HL-60 (cell line): ENCODE measurements at regions not wholly inside any gene's neighbourhood (a gene's known extent, or its start where the extent isn't known, plus 50 kb on each side); places are given as distances from the start of the nearest gene placed in this dataset.

Experiments
- DNase-seq, 2 experiments: peaks; one replicate each; pipeline ENCODE4 v3.0.0-alpha.2; 2010 to 2020; ENCODE audit warnings: low read depth in 1 of 2, low spot score in 1 of 2
- H3K27ac ChIP-seq: fragments of 250-450 bp; sonication (Bioruptor Pico); replicated peaks from 2 replicates; pipeline ENCODE4 v1.5.1; 2020; ENCODE audit warnings: mild to moderate bottlenecking, moderate library complexity
- H3K27me3 ChIP-seq: fragments of 250-450 bp; sonication (Bioruptor Pico); 2 replicates; pipeline ENCODE4 v1.5.1; 2021; ENCODE audit warnings: mild to moderate bottlenecking, moderate library complexity; ENCODE audit not compliant: insufficient read depth, poor library complexity, severe bottlenecking
- H3K4me3 ChIP-seq: replicated peaks from 2 replicates; pipeline ENCODE4 v1.5.1; 2011; ENCODE audit warnings: mild to moderate bottlenecking, control low read depth, low read length; ENCODE audit not compliant: insufficient read depth
- GABPA ChIP-seq: IDR thresholded peaks from 2 replicates; pipeline ENCODE4 v1.6.1; 2012; ENCODE audit warnings: low read depth
- POLR2AphosphoS5 ChIP-seq: IDR thresholded peaks from 2 replicates; pipeline ENCODE4 v1.6.1; 2012; ENCODE audit warnings: low read depth
- SPI1 ChIP-seq: IDR thresholded peaks from 2 replicates; pipeline ENCODE4 v1.6.1; 2012; ENCODE audit warnings: low read depth, mild to moderate bottlenecking, borderline replicate concordance
- TF ChIP-seq, protein P1 (sequence below): IDR thresholded peaks from one replicate; pipeline ENCODE4 v1.5.1; 2011; ENCODE audit warnings: low read length, control low read depth, inconsistent platforms; ENCODE audit not compliant: insufficient read depth
- TF ChIP-seq, protein P2 (sequence below): IDR thresholded peaks from 2 replicates; pipeline ENCODE4 v1.6.1; 2012; ENCODE audit warnings: low read depth; ENCODE audit not compliant: insufficient replicate concordance

DNA sequence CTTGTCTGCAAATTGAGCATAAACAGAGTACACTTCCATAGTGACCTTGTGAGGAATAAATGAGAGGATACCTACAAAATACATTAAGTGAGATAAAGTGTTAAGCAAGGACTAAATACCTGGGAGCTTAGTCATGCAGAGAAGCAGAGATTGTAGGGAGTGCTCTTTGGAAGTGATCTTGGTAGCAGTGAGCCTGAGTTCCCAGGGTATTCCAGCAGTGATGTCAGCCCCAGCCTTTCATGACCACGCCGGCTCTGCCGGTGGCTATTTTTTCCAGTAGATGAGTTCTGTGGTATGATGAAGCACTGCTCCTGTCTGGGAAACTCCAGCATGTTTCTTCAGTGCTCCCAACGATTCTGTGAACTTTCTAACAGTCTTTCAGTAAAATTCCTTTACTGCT is 391.5 kb upstream of the IGFBP7 start:
- TF ChIP-seq, protein P1, sequence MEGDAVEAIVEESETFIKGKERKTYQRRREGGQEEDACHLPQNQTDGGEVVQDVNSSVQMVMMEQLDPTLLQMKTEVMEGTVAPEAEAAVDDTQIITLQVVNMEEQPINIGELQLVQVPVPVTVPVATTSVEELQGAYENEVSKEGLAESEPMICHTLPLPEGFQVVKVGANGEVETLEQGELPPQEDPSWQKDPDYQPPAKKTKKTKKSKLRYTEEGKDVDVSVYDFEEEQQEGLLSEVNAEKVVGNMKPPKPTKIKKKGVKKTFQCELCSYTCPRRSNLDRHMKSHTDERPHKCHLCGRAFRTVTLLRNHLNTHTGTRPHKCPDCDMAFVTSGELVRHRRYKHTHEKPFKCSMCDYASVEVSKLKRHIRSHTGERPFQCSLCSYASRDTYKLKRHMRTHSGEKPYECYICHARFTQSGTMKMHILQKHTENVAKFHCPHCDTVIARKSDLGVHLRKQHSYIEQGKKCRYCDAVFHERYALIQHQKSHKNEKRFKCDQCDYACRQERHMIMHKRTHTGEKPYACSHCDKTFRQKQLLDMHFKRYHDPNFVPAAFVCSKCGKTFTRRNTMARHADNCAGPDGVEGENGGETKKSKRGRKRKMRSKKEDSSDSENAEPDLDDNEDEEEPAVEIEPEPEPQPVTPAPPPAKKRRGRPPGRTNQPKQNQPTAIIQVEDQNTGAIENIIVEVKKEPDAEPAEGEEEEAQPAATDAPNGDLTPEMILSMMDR, result no peak
- TF ChIP-seq GABPA (no peak), POLR2AphosphoS5 (no peak), SPI1 (no peak)
- TF ChIP-seq, protein P2, sequence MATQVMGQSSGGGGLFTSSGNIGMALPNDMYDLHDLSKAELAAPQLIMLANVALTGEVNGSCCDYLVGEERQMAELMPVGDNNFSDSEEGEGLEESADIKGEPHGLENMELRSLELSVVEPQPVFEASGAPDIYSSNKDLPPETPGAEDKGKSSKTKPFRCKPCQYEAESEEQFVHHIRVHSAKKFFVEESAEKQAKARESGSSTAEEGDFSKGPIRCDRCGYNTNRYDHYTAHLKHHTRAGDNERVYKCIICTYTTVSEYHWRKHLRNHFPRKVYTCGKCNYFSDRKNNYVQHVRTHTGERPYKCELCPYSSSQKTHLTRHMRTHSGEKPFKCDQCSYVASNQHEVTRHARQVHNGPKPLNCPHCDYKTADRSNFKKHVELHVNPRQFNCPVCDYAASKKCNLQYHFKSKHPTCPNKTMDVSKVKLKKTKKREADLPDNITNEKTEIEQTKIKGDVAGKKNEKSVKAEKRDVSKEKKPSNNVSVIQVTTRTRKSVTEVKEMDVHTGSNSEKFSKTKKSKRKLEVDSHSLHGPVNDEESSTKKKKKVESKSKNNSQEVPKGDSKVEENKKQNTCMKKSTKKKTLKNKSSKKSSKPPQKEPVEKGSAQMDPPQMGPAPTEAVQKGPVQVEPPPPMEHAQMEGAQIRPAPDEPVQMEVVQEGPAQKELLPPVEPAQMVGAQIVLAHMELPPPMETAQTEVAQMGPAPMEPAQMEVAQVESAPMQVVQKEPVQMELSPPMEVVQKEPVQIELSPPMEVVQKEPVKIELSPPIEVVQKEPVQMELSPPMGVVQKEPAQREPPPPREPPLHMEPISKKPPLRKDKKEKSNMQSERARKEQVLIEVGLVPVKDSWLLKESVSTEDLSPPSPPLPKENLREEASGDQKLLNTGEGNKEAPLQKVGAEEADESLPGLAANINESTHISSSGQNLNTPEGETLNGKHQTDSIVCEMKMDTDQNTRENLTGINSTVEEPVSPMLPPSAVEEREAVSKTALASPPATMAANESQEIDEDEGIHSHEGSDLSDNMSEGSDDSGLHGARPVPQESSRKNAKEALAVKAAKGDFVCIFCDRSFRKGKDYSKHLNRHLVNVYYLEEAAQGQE, result no peak
- DNase-seq, result no peak
- peaks cover 4% of the 10 kb centered on the region for H3K27me3 ChIP-seq
- no peak overlapping the region for H3K27ac ChIP-seq
- no peak overlapping the region for H3K4me3 ChIP-seq

DNA sequence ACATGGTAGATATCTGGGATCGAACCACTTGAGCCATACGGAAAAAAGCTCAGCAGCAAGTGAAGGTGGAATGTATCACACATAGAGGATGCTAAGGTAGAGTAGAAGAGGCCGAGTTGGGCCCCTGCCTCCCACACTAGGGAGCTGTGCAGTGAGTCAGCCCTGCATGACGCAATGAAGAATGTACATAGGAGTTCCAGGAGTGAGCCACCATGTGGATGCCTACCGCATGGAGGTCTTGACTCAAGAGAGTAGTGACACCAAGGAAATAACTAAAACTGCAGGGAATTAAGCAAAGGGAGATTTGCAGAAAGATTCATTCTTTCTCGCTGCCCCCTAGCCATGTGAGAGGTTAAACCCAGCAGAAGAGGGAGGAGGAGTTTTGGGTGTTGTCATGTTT is 389.6 kb upstream of the IGFBP7 start:
- peak in 1 of 2 experiments; percentile 16 for DNase-seq
- Histone ChIP-seq H3K27ac (no peak overlapping the region), H3K27me3 (no peaks in the 10 kb centered on the region), H3K4me3 (no peak overlapping the region)
- TF ChIP-seq SPI1, result no peak
- TF ChIP-seq POLR2AphosphoS5, result no peak
- TF ChIP-seq GABPA, result no peak
- TF ChIP-seq, protein P1, result no peak
- TF ChIP-seq, protein P2, result no peak

DNA sequence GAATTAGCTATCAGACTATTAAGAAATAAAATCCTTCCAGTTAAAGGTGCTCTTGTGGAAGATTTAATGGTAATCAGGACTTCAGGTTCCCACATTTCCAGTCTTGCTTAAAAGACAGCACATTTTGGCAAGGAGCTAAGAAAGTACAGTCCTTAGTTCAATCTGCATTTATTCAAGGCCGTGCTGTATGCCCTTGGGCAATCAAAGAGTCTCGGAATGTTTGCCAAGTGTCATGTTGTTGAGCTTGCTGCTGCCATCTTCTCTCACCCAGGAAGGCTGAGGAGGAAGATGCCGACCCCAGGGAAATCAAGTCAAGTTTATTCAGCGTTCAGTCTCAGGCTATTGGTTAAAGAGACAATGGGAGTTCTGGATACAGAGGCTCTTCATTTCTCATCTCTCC is 388.1 kb upstream of the IGFBP7 start:
- H3K27me3 ChIP-seq, result no peaks in the 10 kb centered on the region
- H3K27ac ChIP-seq, result no peak overlapping the region
- TF ChIP-seq POLR2AphosphoS5, result no peak
- TF ChIP-seq, protein P1, result no peak
- TF ChIP-seq GABPA, result no peak
- TF ChIP-seq, protein P2, result no peak
- H3K4me3 ChIP-seq, result no peak overlapping the region
- no peak for DNase-seq
